Endothelial cell of umbilical vein (primary cell): ENCODE measurements at regions not wholly inside any gene's neighbourhood (a gene's known extent, or its start where the extent isn't known, plus 50 kb on each side); places are given as distances from the start of the nearest gene placed in this dataset.

Experiments used
- BruUV-seq: library from RNA; stranded (reverse); fragments of 400-500 nt; replicated peaks from 2 replicates; lab custom pipeline; 2021; lab: Mats Ljungman, UMichigan
- CTCF ChIA-PET: fragments of 300-600, 350-600 bp; sonication (Branson Sonifier 250); formaldehyde crosslinking; loops from one replicate; lab custom pipeline; 2021; ENCODE audit warnings: antibody characterized with exemption, inconsistent platforms; lab: Charles Lee
- POLR2A ChIA-PET: fragments of 300-600, 350-600 bp; sonication (Branson Sonifier 250); formaldehyde crosslinking; loops from one replicate; lab custom pipeline; 2021; ENCODE audit warnings: antibody characterized with exemption, inconsistent platforms; lab: Charles Lee
- DNase-seq: peaks from one replicate; pipeline ENCODE4 v3.0.0-alpha.2; 2011; ENCODE audit warnings: low read depth, low spot score
- FAIRE-seq: peaks from 2 replicates; lab custom pipeline; 2011; peaks lifted over from hg19 to GRCh38; lab: Jason Lieb, UNC
- H2AFZ ChIP-seq: 2 replicates; pipeline ENCODE4 v1.6.0; 2012; ENCODE audit warnings: low read depth, low read length, control low read depth, inconsistent platforms
- H3K27ac ChIP-seq: 2 replicates; pipeline ENCODE4 v1.5.1; 2011; ENCODE audit warnings: low read depth, mild to moderate bottlenecking, control low read depth, low read length, moderate library complexity; ENCODE audit not compliant: insufficient read depth
- H3K27me3 ChIP-seq, 2 experiments: 2 replicates each; pipeline versions ENCODE4 v1.6.0 to v1.6.1; 2011; ENCODE audit warnings: low read length in 2 of 2, mixed read lengths in 1 of 2; ENCODE audit not compliant: control insufficient read depth in 2 of 2, insufficient read depth in 2 of 2
- H3K36me3 ChIP-seq, 2 experiments: 2 replicates in 1 of 2; 3 replicates in 1 of 2; pipeline ENCODE4 v1.5.1; 2011; ENCODE audit warnings: low read length in 2 of 2, mild to moderate bottlenecking in 1 of 2, moderate library complexity in 1 of 2; ENCODE audit not compliant: control insufficient read depth in 2 of 2, insufficient read depth in 2 of 2; ENCODE audit errors: extremely low read depth in 1 of 2
- H3K4me1 ChIP-seq: 3 replicates; pipeline ENCODE4 v1.5.1; 2011; ENCODE audit warnings: mild to moderate bottlenecking, low read length; ENCODE audit not compliant: control insufficient read depth, insufficient read depth; ENCODE audit errors: extremely low read depth
- H3K4me2 ChIP-seq: 2 replicates; pipeline ENCODE4 v1.6.1; 2011; ENCODE audit warnings: low read length, control low read depth, mixed read lengths; ENCODE audit not compliant: insufficient read depth
- H3K4me3 ChIP-seq, 3 experiments: fragments of 200-600 bp in 1 of 3; sonication (generic), shearing (Covaris generic) in 1 of 3; replicated peaks in 1 of 3; 2 replicates each; pipeline ENCODE4 v1.5.1; 2011 to 2016; ENCODE audit warnings: control low read depth in 3 of 3, low read length in 3 of 3, mild to moderate bottlenecking in 2 of 3, inconsistent platforms in 1 of 3, low read depth in 1 of 3, moderate library complexity in 1 of 3; ENCODE audit not compliant: insufficient read depth in 1 of 3
- H3K79me2 ChIP-seq: 2 replicates; pipeline ENCODE4 v1.6.0; 2012; ENCODE audit warnings: low read length, inconsistent platforms; ENCODE audit not compliant: control insufficient read depth, insufficient read depth
- H3K9ac ChIP-seq: replicated peaks from 2 replicates; pipeline ENCODE3; 2011; ENCODE audit warnings: low read length, control low read depth; ENCODE audit not compliant: insufficient read depth; ENCODE audit errors: extremely low read depth
- H3K9me1 ChIP-seq: replicated peaks from 3 replicates; pipeline ENCODE4 v1.6.0; 2011; ENCODE audit warnings: mild to moderate bottlenecking, low read length; ENCODE audit not compliant: control insufficient read depth, insufficient read depth; ENCODE audit errors: extremely low read depth
- H3K9me3 ChIP-seq: replicated peaks from 2 replicates; pipeline ENCODE4 v1.5.1; 2012; ENCODE audit warnings: low read length, inconsistent platforms; ENCODE audit not compliant: control insufficient read depth, insufficient read depth
- H4K20me1 ChIP-seq: replicated peaks from 2 replicates; pipeline ENCODE3; 2011; ENCODE audit warnings: mild to moderate bottlenecking, low read length; ENCODE audit not compliant: control insufficient read depth, insufficient read depth; ENCODE audit errors: extremely low read depth
- EZH2 ChIP-seq: IDR thresholded peaks from 2 replicates; pipeline ENCODE4 v1.6.1; 2012; ENCODE audit warnings: borderline replicate concordance, low read depth, mild to moderate bottlenecking, moderate library complexity, low read length, inconsistent platforms; ENCODE audit not compliant: severe bottlenecking
- FOS ChIP-seq: IDR thresholded peaks from 2 replicates; pipeline ENCODE4 v1.6.1; 2011; ENCODE audit warnings: mild to moderate bottlenecking, low read length, moderate library complexity, borderline replicate concordance; ENCODE audit not compliant: insufficient read depth
- GATA2 ChIP-seq: IDR thresholded peaks from 2 replicates; pipeline ENCODE4 v1.7.0; 2011; ENCODE audit warnings: low read depth, mild to moderate bottlenecking, moderate library complexity, mixed read lengths, low read length; ENCODE audit not compliant: insufficient read length, insufficient read depth
- JUN ChIP-seq: IDR thresholded peaks from 2 replicates; pipeline ENCODE4 v1.6.1; 2011; ENCODE audit warnings: borderline replicate concordance, low read depth; ENCODE audit not compliant: insufficient read length, insufficient read depth
- MYC ChIP-seq: IDR thresholded peaks from one replicate; pipeline ENCODE4 v1.6.1; 2011; ENCODE audit warnings: mild to moderate bottlenecking, low read depth, low read length
- POLR2A ChIP-seq: IDR thresholded peaks from 2 replicates; pipeline ENCODE4 v1.6.1; 2012; ENCODE audit warnings: low read depth, mild to moderate bottlenecking, control low read depth, low read length
- POLR2AphosphoS5 ChIP-seq: IDR thresholded peaks from 2 replicates; pipeline ENCODE4 v1.6.1; 2012; ENCODE audit warnings: low read depth, mild to moderate bottlenecking, control low read depth, low read length, moderate library complexity; ENCODE audit not compliant: insufficient read depth
- dilution Hi-C: fragments of 300-500 bp; cut with MboI; formaldehyde crosslinking; loops from one replicate; pipeline ENCODE4 v1.15.0; 2019; ENCODE audit warnings: low sequenced_read_pairs; ENCODE audit not compliant: extremely low pct_ligation_motif_present
- intact Hi-C: fragments of 100-400 bp; cut with micrococcal nuclease; formaldehyde crosslinking; loops from one replicate; pipeline ENCODE4 v1.10.0; 2022
- TF ChIP-seq, protein P1 (sequence below): IDR thresholded peaks from 2 replicates; pipeline ENCODE4 v1.6.1; 2011; ENCODE audit not compliant: insufficient read depth, insufficient read length
- TF ChIP-seq, protein P2 (sequence below), 2 donors: IDR thresholded peaks; 1 replicate in 1 of 2; 2 replicates in 1 of 2; pipeline ENCODE4 v1.5.1; 2011; ENCODE audit warnings: low read length in 2 of 2, mild to moderate bottlenecking in 2 of 2, moderate library complexity in 2 of 2, control low read depth in 1 of 2, inconsistent platforms in 1 of 2, low read depth in 1 of 2; ENCODE audit not compliant: insufficient read depth in 1 of 2; ENCODE audit errors: extremely low read depth in 1 of 2

- dilution Hi-C loops, result no loop called here
- H3K27me3 ChIP-seq, result no peaks in the 10 kb centered on the region
- H3K9me3 ChIP-seq, result no peaks in the 10 kb centered on the region
- intact Hi-C loops, result no loop called here
- peaks cover 2% of the 10 kb centered on the region for H3K4me1 ChIP-seq
- DNase-seq (peak; percentile 44), FAIRE-seq (no peak)
- H3K9ac ChIP-seq, result no peak overlapping the region
- no peaks in the 10 kb centered on the region for H4K20me1 ChIP-seq
- ChIA-PET POLR2A (no interaction called here), CTCF (no interaction called here)
- H3K9me1 ChIP-seq, result no peaks in the 10 kb centered on the region
- H2AFZ ChIP-seq, result peak overlapping the region; percentile 8
- TF ChIP-seq POLR2AphosphoS5 (no peak), POLR2A (no peak), FOS (no peak), MYC (no peak), GATA2 (no peak), JUN (no peak), EZH2 (no peak)
- TF ChIP-seq, protein P1, sequence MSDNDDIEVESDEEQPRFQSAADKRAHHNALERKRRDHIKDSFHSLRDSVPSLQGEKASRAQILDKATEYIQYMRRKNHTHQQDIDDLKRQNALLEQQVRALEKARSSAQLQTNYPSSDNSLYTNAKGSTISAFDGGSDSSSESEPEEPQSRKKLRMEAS, result no peak
- TF ChIP-seq, protein P2, sequence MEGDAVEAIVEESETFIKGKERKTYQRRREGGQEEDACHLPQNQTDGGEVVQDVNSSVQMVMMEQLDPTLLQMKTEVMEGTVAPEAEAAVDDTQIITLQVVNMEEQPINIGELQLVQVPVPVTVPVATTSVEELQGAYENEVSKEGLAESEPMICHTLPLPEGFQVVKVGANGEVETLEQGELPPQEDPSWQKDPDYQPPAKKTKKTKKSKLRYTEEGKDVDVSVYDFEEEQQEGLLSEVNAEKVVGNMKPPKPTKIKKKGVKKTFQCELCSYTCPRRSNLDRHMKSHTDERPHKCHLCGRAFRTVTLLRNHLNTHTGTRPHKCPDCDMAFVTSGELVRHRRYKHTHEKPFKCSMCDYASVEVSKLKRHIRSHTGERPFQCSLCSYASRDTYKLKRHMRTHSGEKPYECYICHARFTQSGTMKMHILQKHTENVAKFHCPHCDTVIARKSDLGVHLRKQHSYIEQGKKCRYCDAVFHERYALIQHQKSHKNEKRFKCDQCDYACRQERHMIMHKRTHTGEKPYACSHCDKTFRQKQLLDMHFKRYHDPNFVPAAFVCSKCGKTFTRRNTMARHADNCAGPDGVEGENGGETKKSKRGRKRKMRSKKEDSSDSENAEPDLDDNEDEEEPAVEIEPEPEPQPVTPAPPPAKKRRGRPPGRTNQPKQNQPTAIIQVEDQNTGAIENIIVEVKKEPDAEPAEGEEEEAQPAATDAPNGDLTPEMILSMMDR (IDR thresholded peaks at IDR 0.05; ENCODE audit: extremely low read depth in 1 of 2, insufficient read depth in 1 of 2, low read depth in 1 of 2, low read length in 2 of 2), result no peak
- H3K4me3 ChIP-seq, result no peak overlapping the region
- H3K36me3 ChIP-seq, result no peaks in the 10 kb centered on the region
- no TSS peak for BruUV-seq
- no peak overlapping the region for H3K4me2 ChIP-seq
- no peak overlapping the region for H3K27ac ChIP-seq
- H3K79me2 ChIP-seq, result no peaks in the 10 kb centered on the region
Measured at GRCh38 chr13:75174481-75174880, 307.5 kb downstream of the TBC1D4 start.
